ENCODE measurements at regions not wholly inside any gene's neighbourhood (a gene's known extent, or its start where the extent isn't known, plus 50 kb on each side); places are given as distances from the start of the nearest gene placed in this dataset.

GRCh38 chr10:53370347-53370746 is 597.8 kb upstream of the MBL2 start:
- TF ChIP-seq CTCF (IDR thresholded peaks at IDR 0.05), result no peak
- TF ChIP-seq POLR2A (IDR thresholded peaks at IDR 0.05), result no peak
- no peak for TF ChIP-seq POLR2AphosphoS5 (IDR thresholded peaks at IDR 0.05)

All from gastroesophageal sphincter (tissue), 3 donors.